WERI-Rb-1 (cell line): ENCODE measurements at regions not wholly inside any gene's neighbourhood (a gene's known extent, or its start where the extent isn't known, plus 50 kb on each side); places are given as distances from the start of the nearest gene placed in this dataset.

ENCODE experiments used
- DNase-seq: peaks from one replicate; pipeline ENCODE4 v3.0.0-alpha.2; 2020
- H3K27ac ChIP-seq: fragments of 250-450 bp; sonication (Bioruptor Pico); 2 replicates; pipeline ENCODE4 v1.5.1; 2020; ENCODE audit warnings: mild to moderate bottlenecking, moderate library complexity
- H3K27me3 ChIP-seq: fragments of 250-450 bp; sonication (Bioruptor Pico); 2 replicates; pipeline ENCODE4 v1.5.1; 2021; ENCODE audit warnings: mild to moderate bottlenecking, low read depth, moderate library complexity; ENCODE audit not compliant: insufficient read depth, severe bottlenecking
- H3K36me3 ChIP-seq: fragments of 250-450 bp; sonication (Bioruptor Pico); 2 replicates; pipeline ENCODE4 v1.5.1; 2020; ENCODE audit warnings: mild to moderate bottlenecking, moderate library complexity
- H3K4me3 ChIP-seq: 2 replicates; pipeline ENCODE4 v1.5.1; 2011; ENCODE audit warnings: low read depth, mild to moderate bottlenecking, control low read depth, low read length
- H3K9me3 ChIP-seq: fragments of 250-450 bp; sonication (Bioruptor Pico); 2 replicates; pipeline ENCODE4 v1.5.1; 2021; ENCODE audit warnings: mild to moderate bottlenecking, moderate library complexity; ENCODE audit not compliant: severe bottlenecking
- CTCF ChIP-seq: IDR thresholded peaks from 2 replicates; pipeline ENCODE4 v1.5.1; 2011; ENCODE audit warnings: low read depth, mild to moderate bottlenecking, control low read depth, inconsistent platforms, low read length

GRCh38 chr6:14995966-14996602 is 249.8 kb upstream of the JARID2 start:
- Histone ChIP-seq H3K27me3 (no peaks in the 10 kb centered on the region), H3K4me3 (no peak overlapping the region), H3K27ac (no peak overlapping the region), H3K9me3 (no peaks in the 10 kb centered on the region), H3K36me3 (no peaks in the 10 kb centered on the region)
- no peak for TF ChIP-seq CTCF
- no peak for DNase-seq

GRCh38 chr6:14996892-14997291 is 249.0 kb upstream of the JARID2 start:
- no peak for TF ChIP-seq CTCF
- no peak overlapping the region for H3K27ac ChIP-seq
- no peaks in the 10 kb centered on the region for H3K9me3 ChIP-seq
- no peak for DNase-seq
- no peaks in the 10 kb centered on the region for H3K27me3 ChIP-seq
- no peaks in the 10 kb centered on the region for H3K36me3 ChIP-seq
- no peak overlapping the region for H3K4me3 ChIP-seq

GRCh38 chr6:14997507-14997906 is 248.4 kb upstream of the JARID2 start:
- no peak for DNase-seq
- no peak overlapping the region for H3K4me3 ChIP-seq
- H3K9me3 ChIP-seq: no peaks in the 10 kb centered on the region
- no peak for TF ChIP-seq CTCF
- no peaks in the 10 kb centered on the region for H3K36me3 ChIP-seq
- no peak overlapping the region for H3K27ac ChIP-seq
- no peaks in the 10 kb centered on the region for H3K27me3 ChIP-seq

- no peak for DNase-seq
- TF ChIP-seq CTCF: no peak
- Histone ChIP-seq H3K36me3 (no peaks in the 10 kb centered on the region), H3K27ac (no peak overlapping the region), H3K27me3 (no peaks in the 10 kb centered on the region), H3K4me3 (no peak overlapping the region), H3K9me3 (no peaks in the 10 kb centered on the region)
Observed at GRCh38 chr6:14999106-14999505, 246.8 kb upstream of the JARID2 start.

GRCh38 chr6:15001326-15001910 is 244.5 kb upstream of the JARID2 start:
- no peak for TF ChIP-seq CTCF
- no peaks in the 10 kb centered on the region for H3K27me3 ChIP-seq

GRCh38 chr6:15008269-15008668 is 237.6 kb upstream of the JARID2 start:
- TF ChIP-seq CTCF: no peak
- no peaks in the 10 kb centered on the region for H3K9me3 ChIP-seq
- no peak for DNase-seq
- no peaks in the 10 kb centered on the region for H3K27me3 ChIP-seq
- H3K36me3 ChIP-seq: no peaks in the 10 kb centered on the region
- no peak overlapping the region for H3K27ac ChIP-seq
- no peak overlapping the region for H3K4me3 ChIP-seq

More at GRCh38 chr6:15001326-15001910, 244.5 kb upstream of the JARID2 start:
- no peak overlapping the region for H3K27ac ChIP-seq
- no peaks in the 10 kb centered on the region for H3K36me3 ChIP-seq
- DNase-seq: no peak
- H3K4me3 ChIP-seq: no peak overlapping the region
- no peaks in the 10 kb centered on the region for H3K9me3 ChIP-seq
